B cell (primary cell): ENCODE measurements at regions not wholly inside any gene's neighbourhood (a gene's known extent, or its start where the extent isn't known, plus 50 kb on each side); places are given as distances from the start of the nearest gene placed in this dataset.

Source experiments
- ATAC-seq: fragments of 200-7000 bp; cut with Tn5 transposase; one replicate; pipeline ENCODE4 v1.10.0; 2021; ENCODE audit warnings: low read depth, mild to moderate bottlenecking, moderate number of reproducible peaks, moderate library complexity
- CTCF ChIA-PET: fragments of 350-600 bp; sonication (Branson Sonifier 250); formaldehyde crosslinking; loops from one replicate; lab custom pipeline; 2021; ENCODE audit warnings: antibody characterized with exemption, inconsistent platforms; lab: Charles Lee
- POLR2A ChIA-PET: fragments of 350-600 bp; sonication (Branson Sonifier 250); formaldehyde crosslinking; loops from one replicate; lab custom pipeline; 2021; ENCODE audit warnings: antibody characterized with exemption; lab: Charles Lee
- DNase-seq: peaks from one replicate; pipeline ENCODE4 v3.0.0; 2013
- H2AFZ ChIP-seq: 2 replicates; pipeline ENCODE4 v1.6.1; 2012; ENCODE audit warnings: mild to moderate bottlenecking, low read depth, low read length; ENCODE audit not compliant: insufficient read depth, poor library complexity, severe bottlenecking
- H3K27ac ChIP-seq, 2 donors: 1 replicate in 1 of 2; 2 replicates in 1 of 2; pipeline ENCODE4 v1.5.1; 2012 to 2013; ENCODE audit warnings: low read length in 2 of 2, mild to moderate bottlenecking in 2 of 2, moderate library complexity in 1 of 2
- H3K27me3 ChIP-seq, 4 experiments: fragments of 200-600 bp in 1 of 4; sonication (generic) in 1 of 4; replicated peaks in 1 of 4; 1 replicate in 2 of 4; 2 replicates in 2 of 4; pipeline versions ENCODE4 v1.6.1 to v1.7.0; 2013 to 2016; ENCODE audit warnings: low read length in 3 of 4, mild to moderate bottlenecking in 2 of 4, mixed read lengths in 1 of 4, moderate library complexity in 1 of 4; ENCODE audit not compliant: insufficient read depth in 4 of 4, control insufficient read depth in 3 of 4; ENCODE audit errors: control extremely low read depth in 1 of 4
- H3K36me3 ChIP-seq, 2 experiments: replicated peaks in 1 of 2; 1 replicate in 1 of 2; 2 replicates in 1 of 2; pipeline versions ENCODE4 v1.6.1 to v1.7.1; 2013; ENCODE audit warnings: low read length in 1 of 2; ENCODE audit not compliant: insufficient read depth in 2 of 2, control insufficient read depth in 1 of 2; ENCODE audit errors: control extremely low read depth in 1 of 2, extremely low read depth in 1 of 2
- H3K4me1 ChIP-seq, 2 donors: fragments of 200-600 bp in 1 of 2; sonication (generic) in 1 of 2; 1 replicate in 1 of 2; 2 replicates in 1 of 2; pipeline versions ENCODE4 v1.5.1 to v1.6.1; 2013 to 2017; ENCODE audit warnings: low read length in 2 of 2; ENCODE audit not compliant: control insufficient read depth in 2 of 2, insufficient read depth in 2 of 2
- H3K4me2 ChIP-seq: replicated peaks from 2 replicates; pipeline ENCODE3; 2012; ENCODE audit warnings: mild to moderate bottlenecking, low read depth, low read length; ENCODE audit not compliant: poor library complexity, severe bottlenecking
- H3K4me3 ChIP-seq, 5 experiments: fragments of 200-600 bp in 1 of 5; sonication (generic) in 1 of 5; 1 replicate in 3 of 5; 2 replicates in 2 of 5; pipeline versions ENCODE4 v1.5.1 to v1.7.0; 2011 to 2016; ENCODE audit warnings: low read length in 4 of 5, mild to moderate bottlenecking in 4 of 5, low read depth in 2 of 5, control low read depth in 1 of 5, moderate library complexity in 1 of 5; ENCODE audit not compliant: insufficient read depth in 1 of 5; ENCODE audit errors: control extremely low read depth in 1 of 5, extremely low read depth in 1 of 5
- H3K79me2 ChIP-seq: fragments of 200-600 bp; sonication (generic); one replicate; pipeline ENCODE4 v1.6.0; 2016; ENCODE audit warnings: low read length; ENCODE audit not compliant: control insufficient read depth, insufficient read depth
- H3K9ac ChIP-seq: fragments of 200-600 bp; sonication (generic); 2 replicates; pipeline ENCODE4 v1.6.1; 2017; ENCODE audit warnings: mild to moderate bottlenecking, low read length, moderate library complexity
- H3K9me3 ChIP-seq, 3 donors: one replicate each; pipeline versions ENCODE4 v1.6.1 to v1.7.1; 2013; ENCODE audit warnings: low read length in 2 of 3; ENCODE audit not compliant: control insufficient read depth in 2 of 3, insufficient read depth in 1 of 3; ENCODE audit errors: control extremely low read depth in 1 of 3
- H4K20me1 ChIP-seq: 2 replicates; pipeline ENCODE4 v1.6.0; 2012; ENCODE audit warnings: mild to moderate bottlenecking, low read length; ENCODE audit not compliant: insufficient read depth, control insufficient read depth, poor library complexity, severe bottlenecking
- H3K27ac Mint-ChIP-seq: one replicate; pipeline ENCODE4 v1.8.0; 2021; ENCODE audit warnings: mixed read lengths
- H3K27me3 Mint-ChIP-seq: one replicate; pipeline ENCODE4 v1.8.0; 2021; ENCODE audit warnings: mixed read lengths
- H3K4me1 Mint-ChIP-seq: one replicate; pipeline ENCODE4 v1.8.0; 2021; ENCODE audit warnings: mixed read lengths
- H3K4me3 Mint-ChIP-seq: one replicate; pipeline ENCODE4 v1.8.0; 2021; ENCODE audit warnings: mixed read lengths
- H3K9me3 Mint-ChIP-seq: one replicate; pipeline ENCODE4 v1.8.0; 2022; ENCODE audit warnings: mixed read lengths; ENCODE audit not compliant: insufficient read depth
- CTCF ChIP-seq: fragments of 200-600 bp; IDR thresholded peaks from one replicate; pipeline ENCODE4 v1.8.0; 2022; ENCODE audit warnings: antibody characterized with exemption, mild to moderate bottlenecking
- EZH2 ChIP-seq: IDR thresholded peaks from 2 replicates; pipeline ENCODE4 v1.6.1; 2012; ENCODE audit warnings: borderline replicate concordance, low read depth, mild to moderate bottlenecking, moderate library complexity, low read length; ENCODE audit not compliant: insufficient read depth, poor library complexity, severe bottlenecking
- WGBS: methylation state at CpG from one replicate; pipeline ENCODE4 v1.1.5; 2013; ENCODE audit warnings: missing lambda C conversion rate; ENCODE audit not compliant: insufficient coverage; 5-methylcytosine and 5-hydroxymethylcytosine counted together
- intact Hi-C: fragments of 100-400 bp; cut with micrococcal nuclease; formaldehyde crosslinking; loops from one replicate; pipeline ENCODE4 v1.10.0; 2022

GRCh38 chr7:121570365-121570764 lies 174.3 kb upstream of the FAM3C start:
- no peak overlapping the region for H3K27ac Mint-ChIP-seq
- H3K27me3 Mint-ChIP-seq = peaks cover 36% of the 10 kb centered on the region
- no peak overlapping the region for H2AFZ ChIP-seq
- no peaks in the 10 kb centered on the region for H3K36me3 ChIP-seq
- H3K27me3 ChIP-seq = peaks cover 0 to 6% (median 3%) of the 10 kb centered on the region in 4 experiments
- no peak overlapping the region for H3K4me2 ChIP-seq
- no CpG with 5 or more reads among the region's 3 CpGs for WGBS
- no peaks in the 10 kb centered on the region for H3K9me3 ChIP-seq
- H3K9me3 Mint-ChIP-seq = no peaks in the 10 kb centered on the region
- no peaks in the 10 kb centered on the region for H3K4me1 Mint-ChIP-seq
- no peak overlapping the region for H3K4me3 Mint-ChIP-seq
- ChIA-PET POLR2A (no interaction called here), CTCF (no interaction called here)
- intact Hi-C loops = no loop called here
- no peak overlapping the region for H3K4me3 ChIP-seq
- H3K27ac ChIP-seq = no peak overlapping the region
- DNase-seq (no peak), ATAC-seq (no peak)
- TF ChIP-seq CTCF = no peak
- no peaks in the 10 kb centered on the region for H3K4me1 ChIP-seq
- no peak overlapping the region for H3K9ac ChIP-seq
- H4K20me1 ChIP-seq = no peaks in the 10 kb centered on the region
- H3K79me2 ChIP-seq = no peaks in the 10 kb centered on the region

DNA sequence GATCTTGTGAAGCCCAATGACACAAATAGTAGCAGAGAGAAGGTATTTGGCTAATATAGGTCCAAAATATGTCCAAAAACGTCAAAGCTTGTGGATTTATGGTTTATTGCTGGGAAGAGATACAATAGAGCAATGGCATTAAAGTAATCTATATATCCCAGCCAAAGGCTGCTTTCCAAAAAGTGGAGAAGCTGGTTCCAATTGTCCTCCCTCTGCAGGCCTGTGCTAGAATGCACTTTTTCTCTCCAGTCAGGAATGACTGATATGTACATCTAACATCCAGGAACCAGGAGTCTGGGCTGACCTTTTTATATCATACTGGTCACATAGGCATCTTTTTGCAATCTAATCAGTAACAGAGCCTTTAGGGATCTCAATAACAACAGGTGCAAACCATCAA lies 167.1 kb upstream of the FAM3C start:
- Histone ChIP-seq H3K9ac (no peak overlapping the region), H3K4me3 (no peak overlapping the region), H3K4me2 (no peak overlapping the region), H3K79me2 (no peaks in the 10 kb centered on the region), H3K27ac (no peak overlapping the region), H2AFZ (no peak overlapping the region), H4K20me1 (no peaks in the 10 kb centered on the region), H3K27me3 (no peaks in the 10 kb centered on the region), H3K9me3 (no peaks in the 10 kb centered on the region), H3K36me3 (no peaks in the 10 kb centered on the region), H3K4me1 (no peaks in the 10 kb centered on the region)
- Mint-ChIP-seq H3K27ac (no peak overlapping the region), H3K4me1 (no peaks in the 10 kb centered on the region), H3K4me3 (no peak overlapping the region), H3K27me3 (peaks cover 8% of the 10 kb centered on the region), H3K9me3 (no peaks in the 10 kb centered on the region)
- ChIA-PET POLR2A (no interaction called here), CTCF (no interaction called here)
- DNase-seq = no peak
- TF ChIP-seq CTCF = no peak
- TF ChIP-seq EZH2 = no peak
- 67% methylated on average over 1 of the region's 1 CpG for WGBS
- ATAC-seq = no peak
- intact Hi-C loops = no loop called here
